Kidney (tissue), 13 donors: ENCODE measurements at regions not wholly inside any gene's neighbourhood (a gene's known extent, or its start where the extent isn't known, plus 50 kb on each side); places are given as distances from the start of the nearest gene placed in this dataset.

Source experiments
- DNase-seq, 5 donors: peaks; one replicate each; pipeline ENCODE4 v3.0.0-alpha.2; 2013 to 2020
- FAIRE-seq: peaks from 2 replicates; lab custom pipeline; 2012; peaks lifted over from hg19 to GRCh38; lab: Jason Lieb, UNC
- H3K27ac ChIP-seq, 2 donors: one replicate each; pipeline ENCODE4 v1.7.0; 2013; ENCODE audit warnings: low read depth in 2 of 2, low read length in 2 of 2, inconsistent platforms in 1 of 2
- H3K27me3 ChIP-seq: one replicate; pipeline ENCODE4 v1.7.1; 2013; ENCODE audit warnings: low read length, inconsistent platforms; ENCODE audit not compliant: control insufficient read depth, insufficient read depth
- H3K36me3 ChIP-seq, 3 donors: one replicate each; pipeline versions ENCODE4 v1.7.0 to v1.7.1; 2013; ENCODE audit warnings: low read length in 3 of 3, control low read depth in 1 of 3, inconsistent platforms in 1 of 3; ENCODE audit not compliant: insufficient read depth in 3 of 3, control insufficient read depth in 2 of 3
- H3K4me1 ChIP-seq, 3 donors: one replicate each; pipeline versions ENCODE4 v1.7.0 to v1.7.1; 2013; ENCODE audit warnings: low read length in 3 of 3, inconsistent platforms in 1 of 3, low read depth in 1 of 3; ENCODE audit not compliant: control insufficient read depth in 2 of 3, insufficient read depth in 2 of 3
- H3K4me3 ChIP-seq, 3 donors: one replicate each; pipeline versions ENCODE4 v1.7.0 to v1.8.1; 2013; ENCODE audit warnings: low read length in 3 of 3, control low read depth in 1 of 3, inconsistent platforms in 1 of 3
- H3K9ac ChIP-seq, 3 donors: one replicate each; pipeline versions ENCODE4 v1.7.0 to v1.7.1; 2013; ENCODE audit warnings: low read length in 3 of 3, control low read depth in 1 of 3, inconsistent platforms in 1 of 3
- H3K9me3 ChIP-seq, 3 donors: one replicate each; pipeline versions ENCODE4 v1.7.0 to v1.7.1; 2013; ENCODE audit warnings: low read length in 3 of 3, control low read depth in 1 of 3, inconsistent platforms in 1 of 3; ENCODE audit not compliant: control insufficient read depth in 2 of 3, insufficient read depth in 1 of 3
- intact Hi-C: fragments of 100-400 bp; cut with DNase I; formaldehyde crosslinking; loops from one replicate; pipeline ENCODE4 v1.11.1; 2022
- TF ChIP-seq, protein P1 (sequence below): IDR thresholded peaks from 3 replicates; pipeline ENCODE4 v1.5.1; 2012; ENCODE audit warnings: mild to moderate bottlenecking, moderate library complexity, borderline replicate concordance; ENCODE audit not compliant: insufficient read depth; ENCODE audit errors: extremely low read depth
- donor health status: control.
- donor health status: control.
- donor health status: control.
- donor health status: control.
- donor health status: control.
- donor health status: DM: yes; HTN: yes; CAD: no.
- donor health status: Normal renal cell carcinoma (clear cell type).

- Histone ChIP-seq H3K4me3 (no peak overlapping the region), H3K27me3 (no peaks in the 10 kb centered on the region), H3K36me3 (no peaks in the 10 kb centered on the region), H3K9me3 (no peaks in the 10 kb centered on the region), H3K27ac (no peak overlapping the region), H3K4me1 (no peaks in the 10 kb centered on the region), H3K9ac (no peak overlapping the region)
- intact Hi-C loops = no loop called here
- TF ChIP-seq, protein P1, sequence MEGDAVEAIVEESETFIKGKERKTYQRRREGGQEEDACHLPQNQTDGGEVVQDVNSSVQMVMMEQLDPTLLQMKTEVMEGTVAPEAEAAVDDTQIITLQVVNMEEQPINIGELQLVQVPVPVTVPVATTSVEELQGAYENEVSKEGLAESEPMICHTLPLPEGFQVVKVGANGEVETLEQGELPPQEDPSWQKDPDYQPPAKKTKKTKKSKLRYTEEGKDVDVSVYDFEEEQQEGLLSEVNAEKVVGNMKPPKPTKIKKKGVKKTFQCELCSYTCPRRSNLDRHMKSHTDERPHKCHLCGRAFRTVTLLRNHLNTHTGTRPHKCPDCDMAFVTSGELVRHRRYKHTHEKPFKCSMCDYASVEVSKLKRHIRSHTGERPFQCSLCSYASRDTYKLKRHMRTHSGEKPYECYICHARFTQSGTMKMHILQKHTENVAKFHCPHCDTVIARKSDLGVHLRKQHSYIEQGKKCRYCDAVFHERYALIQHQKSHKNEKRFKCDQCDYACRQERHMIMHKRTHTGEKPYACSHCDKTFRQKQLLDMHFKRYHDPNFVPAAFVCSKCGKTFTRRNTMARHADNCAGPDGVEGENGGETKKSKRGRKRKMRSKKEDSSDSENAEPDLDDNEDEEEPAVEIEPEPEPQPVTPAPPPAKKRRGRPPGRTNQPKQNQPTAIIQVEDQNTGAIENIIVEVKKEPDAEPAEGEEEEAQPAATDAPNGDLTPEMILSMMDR = no peak
- no peak for DNase-seq
- FAIRE-seq = no peak
These were observed 477.5 kb downstream of the PTPRU start for GRCh38 chr1:29713857-29714256.

DNA sequence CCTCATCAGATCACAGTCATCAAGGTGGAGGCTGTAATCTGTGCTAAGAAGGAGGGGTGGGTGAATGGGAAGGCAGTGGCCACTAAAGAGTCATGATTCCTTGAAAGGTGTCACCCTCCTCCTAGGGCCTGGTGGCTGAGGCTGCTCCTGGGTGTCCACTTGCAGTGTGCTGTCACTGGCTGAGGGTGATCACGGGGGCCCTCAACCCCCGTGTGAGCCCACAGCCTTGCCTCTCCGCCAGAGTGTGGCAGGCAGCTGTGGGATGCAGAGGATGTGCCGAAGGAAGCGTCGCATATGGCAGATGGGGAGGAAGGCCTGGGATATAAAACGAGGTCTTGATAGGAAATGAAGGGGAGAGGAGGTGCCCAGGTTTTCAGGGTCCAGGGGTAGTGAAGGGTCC, 476.5 kb downstream of the PTPRU start:
- no peaks in the 10 kb centered on the region for H3K27me3 ChIP-seq
- no peak overlapping the region for H3K9ac ChIP-seq
- H3K9me3 ChIP-seq = no peaks in the 10 kb centered on the region
- no peaks in the 10 kb centered on the region for H3K36me3 ChIP-seq
- DNase-seq = no peak
- FAIRE-seq = no peak
- intact Hi-C loops = no loop called here
- H3K27ac ChIP-seq = no peak overlapping the region
- TF ChIP-seq, protein P1 = no peak
- no peaks in the 10 kb centered on the region for H3K4me1 ChIP-seq
- H3K4me3 ChIP-seq = no peak overlapping the region

- Histone ChIP-seq H3K4me1 (no peaks in the 10 kb centered on the region), H3K27me3 (no peaks in the 10 kb centered on the region), H3K9me3 (no peaks in the 10 kb centered on the region), H3K4me3 (no peak overlapping the region), H3K36me3 (no peaks in the 10 kb centered on the region), H3K27ac (no peak overlapping the region), H3K9ac (no peak overlapping the region)
- TF ChIP-seq, protein P1 = no peak
- DNase-seq = no peak
- FAIRE-seq = no peak
- intact Hi-C loops = no loop called here
These were observed 475.9 kb downstream of the PTPRU start for GRCh38 chr1:29712284-29712651.

GRCh38 chr1:29711582-29712283, 475.4 kb downstream of the PTPRU start:
- Histone ChIP-seq H3K27me3 (no peaks in the 10 kb centered on the region), H3K9me3 (no peaks in the 10 kb centered on the region), H3K27ac (no peak overlapping the region), H3K36me3 (no peaks in the 10 kb centered on the region), H3K4me3 (no peak overlapping the region), H3K9ac (no peak overlapping the region), H3K4me1 (no peaks in the 10 kb centered on the region)
- intact Hi-C loops = no loop called here
- FAIRE-seq (no peak), DNase-seq (no peak)
- TF ChIP-seq, protein P1 = no peak
